Activated naive CD4-positive, alpha-beta T cell treated with anti-CD3 and anti-CD28 coated beads for 36 hours (primary cell): ENCODE measurements at regions not wholly inside any gene's neighbourhood (a gene's known extent, or its start where the extent isn't known, plus 50 kb on each side); places are given as distances from the start of the nearest gene placed in this dataset.
"Not testable (repeated sequence)": the region's sequence is repeated elsewhere in the genome, so short reads cannot be mapped to it uniquely, and the experiment has no call there.

Experiments
- CTCF ChIA-PET: fragments of 350-600 bp; sonication (Branson Sonifier 250); formaldehyde crosslinking; loops from one replicate; lab custom pipeline; 2021; ENCODE audit warnings: antibody characterized with exemption; lab: Charles Lee
- DNase-seq: peaks from one replicate; pipeline ENCODE4 v3.0.0-alpha.2; 2020
- H3K27ac Mint-ChIP-seq: one replicate; pipeline ENCODE4 v1.8.0; 2021; ENCODE audit warnings: mild to moderate bottlenecking, mixed read lengths
- H3K27me3 Mint-ChIP-seq: one replicate; pipeline ENCODE4 v1.8.0; 2021; ENCODE audit warnings: low read depth, mixed read lengths
- H3K36me3 Mint-ChIP-seq: one replicate; pipeline ENCODE4 v1.8.0; 2021; ENCODE audit warnings: low read depth, mixed read lengths
- H3K4me1 Mint-ChIP-seq: one replicate; pipeline ENCODE4 v1.8.0; 2021; ENCODE audit warnings: low read depth, mixed read lengths
- H3K4me3 Mint-ChIP-seq: one replicate; pipeline ENCODE4 v1.8.0; 2021; ENCODE audit warnings: mild to moderate bottlenecking, moderate library complexity, mixed read lengths
- H3K9me3 Mint-ChIP-seq: one replicate; pipeline ENCODE4 v1.8.0; 2021; ENCODE audit warnings: mixed read lengths
- intact Hi-C: fragments of 100-400 bp; cut with micrococcal nuclease; formaldehyde crosslinking; loops from one replicate; pipeline ENCODE4 v1.15.1; 2023

DNA sequence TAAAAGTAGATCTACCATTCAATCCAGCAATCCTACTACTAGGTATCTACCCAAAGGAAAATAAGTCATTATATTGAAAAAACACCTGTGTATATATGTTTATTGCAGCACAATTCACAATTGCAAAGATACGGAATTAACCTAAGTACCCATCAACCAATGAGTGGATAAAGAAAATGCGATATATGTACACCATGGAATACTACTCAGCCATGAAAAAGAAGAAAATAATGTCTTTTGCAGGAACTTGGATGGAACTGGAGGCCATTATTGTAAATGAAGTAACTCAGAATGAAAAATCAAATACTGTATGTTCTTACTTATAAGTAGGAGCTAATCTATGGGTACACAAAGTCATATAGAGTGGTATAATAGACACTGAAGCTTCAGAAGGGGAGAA lies 63.4 kb upstream of the PITX1 start:
- H3K4me1 Mint-ChIP-seq: no peaks in the 10 kb centered on the region

GRCh38 chr5:135095871-135096270 lies 61.8 kb upstream of the PITX1 start:
- H3K4me3 Mint-ChIP-seq: no peak overlapping the region
- no peaks in the 10 kb centered on the region for H3K27me3 Mint-ChIP-seq
- H3K27ac Mint-ChIP-seq: no peak overlapping the region
- no peaks in the 10 kb centered on the region for H3K4me1 Mint-ChIP-seq
- intact Hi-C loops: no loop called here
- no peaks in the 10 kb centered on the region for H3K9me3 Mint-ChIP-seq
- CTCF ChIA-PET: no interaction called here
- H3K36me3 Mint-ChIP-seq: no peaks in the 10 kb centered on the region
- no peak for DNase-seq

More for the DNA sequence above, 63.4 kb upstream of the PITX1 start:
- H3K4me3 Mint-ChIP-seq: no peak overlapping the region
- H3K9me3 Mint-ChIP-seq: no peaks in the 10 kb centered on the region
- H3K36me3 Mint-ChIP-seq: no peaks in the 10 kb centered on the region
- H3K27me3 Mint-ChIP-seq: no peaks in the 10 kb centered on the region
- H3K27ac Mint-ChIP-seq: no peak overlapping the region
- no peak for DNase-seq
- intact Hi-C loops: no loop called here
- CTCF ChIA-PET: no interaction called here

- Mint-ChIP-seq H3K9me3 (no peaks in the 10 kb centered on the region), H3K27ac (no peak overlapping the region), H3K36me3 (no peaks in the 10 kb centered on the region), H3K4me3 (no peak overlapping the region), H3K4me1 (no peaks in the 10 kb centered on the region), H3K27me3 (no peaks in the 10 kb centered on the region)
- intact Hi-C loops: no loop called here
- CTCF ChIA-PET: no interaction called here
- no peak for DNase-seq
Measured at GRCh38 chr5:135095052-135095715, 61.2 kb upstream of the PITX1 start.

- H3K9me3 Mint-ChIP-seq: no peaks in the 10 kb centered on the region
- no peak for DNase-seq
- intact Hi-C loops: no loop called here
- H3K27ac Mint-ChIP-seq: no peak overlapping the region
- H3K27me3 Mint-ChIP-seq: no peaks in the 10 kb centered on the region
- no peaks in the 10 kb centered on the region for H3K36me3 Mint-ChIP-seq
- no peak overlapping the region for H3K4me3 Mint-ChIP-seq
- H3K4me1 Mint-ChIP-seq: no peaks in the 10 kb centered on the region
- CTCF ChIA-PET: no interaction called here
Measured at GRCh38 chr5:135094339-135095051, 60.5 kb upstream of the PITX1 start.

DNA sequence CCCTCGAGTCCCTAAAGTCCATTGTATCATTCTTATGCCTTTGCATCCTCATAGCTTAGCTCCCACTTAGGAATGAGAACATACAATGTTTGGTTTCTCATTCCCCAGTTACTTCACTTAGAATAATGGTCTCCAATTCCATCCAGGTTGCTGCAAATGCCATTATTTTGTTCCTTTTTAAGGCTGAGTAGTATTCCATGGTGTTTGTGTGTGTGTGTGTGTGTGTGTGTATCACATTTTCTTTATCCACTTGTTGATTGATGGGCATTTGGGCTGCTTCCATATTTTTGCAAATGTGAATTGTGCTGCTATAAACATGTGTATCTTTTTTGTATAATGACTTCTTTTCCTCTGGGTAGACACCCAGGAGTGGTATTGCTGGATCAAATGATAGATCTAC lies 59.5 kb upstream of the PITX1 start:
- CTCF ChIA-PET, H3K36me3 Mint-ChIP-seq, H3K4me1 Mint-ChIP-seq, DNase-seq, H3K27me3 Mint-ChIP-seq, intact Hi-C loops, H3K9me3 Mint-ChIP-seq, H3K27ac Mint-ChIP-seq, H3K4me3 Mint-ChIP-seq: not testable (repeated sequence)

DNA sequence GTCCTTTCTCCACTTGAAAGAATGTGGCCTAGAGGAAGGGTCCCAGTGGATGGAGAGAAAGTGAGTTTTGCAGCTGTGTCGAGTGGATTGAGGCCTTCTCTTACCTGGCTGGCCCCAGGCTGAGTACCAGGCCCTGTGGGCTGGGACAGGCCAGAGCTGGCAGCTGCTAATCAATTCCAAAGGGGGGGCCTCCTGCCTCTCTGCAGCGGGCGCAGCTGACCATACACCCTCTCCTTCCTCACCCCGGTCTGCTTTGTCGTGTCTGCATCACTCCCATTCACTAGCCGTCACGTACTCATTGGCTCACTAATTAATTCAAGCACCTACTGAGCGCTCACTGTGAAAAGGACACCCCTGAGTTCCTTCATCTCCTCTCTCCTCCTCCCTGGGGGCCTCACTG lies 58.4 kb upstream of the PITX1 start:
- no peaks in the 10 kb centered on the region for H3K4me1 Mint-ChIP-seq
- peaks cover 10% of the 10 kb centered on the region for H3K27me3 Mint-ChIP-seq
- no peaks in the 10 kb centered on the region for H3K36me3 Mint-ChIP-seq
- CTCF ChIA-PET: no interaction called here
- DNase-seq: no peak
- H3K4me3 Mint-ChIP-seq: no peak overlapping the region
- no peaks in the 10 kb centered on the region for H3K9me3 Mint-ChIP-seq
- no peak overlapping the region for H3K27ac Mint-ChIP-seq
- intact Hi-C loops: no loop called here

- Mint-ChIP-seq H3K4me3 (no peak overlapping the region), H3K4me1 (no peaks in the 10 kb centered on the region)
- intact Hi-C loops: no loop called here
Measured at GRCh38 chr5:135091286-135091685, 57.3 kb upstream of the PITX1 start.

DNA sequence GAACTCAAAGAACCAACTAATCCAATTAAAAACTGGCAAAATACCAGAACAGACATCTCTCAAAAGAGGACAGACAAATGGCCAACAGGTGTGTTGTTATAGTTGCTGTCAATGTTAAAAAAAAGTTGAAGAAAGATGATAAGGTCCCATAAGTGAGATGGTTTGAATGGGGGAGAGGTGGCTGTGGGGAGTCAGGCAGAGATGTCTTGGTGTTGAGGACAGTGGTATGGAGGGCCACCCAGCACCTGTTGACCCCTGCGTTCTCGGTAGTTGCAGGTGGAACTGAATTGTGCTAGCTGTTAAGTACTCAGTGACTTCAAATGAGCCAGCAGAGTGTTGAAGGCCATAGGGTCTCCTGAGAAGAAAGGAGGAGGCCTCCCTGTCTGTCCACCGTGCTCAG lies 55.9 kb upstream of the PITX1 start:
- no peak overlapping the region for H3K27ac Mint-ChIP-seq
- H3K36me3 Mint-ChIP-seq: no peaks in the 10 kb centered on the region
- H3K4me1 Mint-ChIP-seq: no peaks in the 10 kb centered on the region
- CTCF ChIA-PET: no interaction called here
- no peak for DNase-seq
- no peak overlapping the region for H3K4me3 Mint-ChIP-seq
- H3K9me3 Mint-ChIP-seq: no peaks in the 10 kb centered on the region
- intact Hi-C loops: no loop called here
- H3K27me3 Mint-ChIP-seq: peaks cover 10% of the 10 kb centered on the region

More at GRCh38 chr5:135091286-135091685, 57.3 kb upstream of the PITX1 start:
- CTCF ChIA-PET: interaction anchor here (0.6 kb wide), 1 partner anchor 20 kb away, joined by 4 read pairs; no protein-coding TSS in a partner anchor
- no peaks in the 10 kb centered on the region for H3K36me3 Mint-ChIP-seq
- DNase-seq: no peak
- H3K27me3 Mint-ChIP-seq: peaks cover 10% of the 10 kb centered on the region
- no peak overlapping the region for H3K27ac Mint-ChIP-seq
- H3K9me3 Mint-ChIP-seq: no peaks in the 10 kb centered on the region

- no peak for DNase-seq
- Mint-ChIP-seq H3K27ac (no peak overlapping the region), H3K36me3 (no peaks in the 10 kb centered on the region), H3K4me1 (no peaks in the 10 kb centered on the region), H3K9me3 (no peaks in the 10 kb centered on the region), H3K27me3 (peaks cover 10% of the 10 kb centered on the region), H3K4me3 (no peak overlapping the region)
- intact Hi-C loops: no loop called here
- CTCF ChIA-PET: no interaction called here
Measured at GRCh38 chr5:135088911-135089310, 54.9 kb upstream of the PITX1 start.

GRCh38 chr5:135087950-135088349 lies 53.9 kb upstream of the PITX1 start:
- no peak overlapping the region for H3K4me3 Mint-ChIP-seq
- no peaks in the 10 kb centered on the region for H3K4me1 Mint-ChIP-seq
- CTCF ChIA-PET: no interaction called here
- no peaks in the 10 kb centered on the region for H3K36me3 Mint-ChIP-seq
- no peaks in the 10 kb centered on the region for H3K9me3 Mint-ChIP-seq
- no peak for DNase-seq
- peaks cover 10% of the 10 kb centered on the region for H3K27me3 Mint-ChIP-seq
- intact Hi-C loops: no loop called here
- H3K27ac Mint-ChIP-seq: no peak overlapping the region

GRCh38 chr5:135085936-135086725 lies 52.1 kb upstream of the PITX1 start:
- CTCF ChIA-PET: no interaction called here
- DNase-seq: no peak

DNA sequence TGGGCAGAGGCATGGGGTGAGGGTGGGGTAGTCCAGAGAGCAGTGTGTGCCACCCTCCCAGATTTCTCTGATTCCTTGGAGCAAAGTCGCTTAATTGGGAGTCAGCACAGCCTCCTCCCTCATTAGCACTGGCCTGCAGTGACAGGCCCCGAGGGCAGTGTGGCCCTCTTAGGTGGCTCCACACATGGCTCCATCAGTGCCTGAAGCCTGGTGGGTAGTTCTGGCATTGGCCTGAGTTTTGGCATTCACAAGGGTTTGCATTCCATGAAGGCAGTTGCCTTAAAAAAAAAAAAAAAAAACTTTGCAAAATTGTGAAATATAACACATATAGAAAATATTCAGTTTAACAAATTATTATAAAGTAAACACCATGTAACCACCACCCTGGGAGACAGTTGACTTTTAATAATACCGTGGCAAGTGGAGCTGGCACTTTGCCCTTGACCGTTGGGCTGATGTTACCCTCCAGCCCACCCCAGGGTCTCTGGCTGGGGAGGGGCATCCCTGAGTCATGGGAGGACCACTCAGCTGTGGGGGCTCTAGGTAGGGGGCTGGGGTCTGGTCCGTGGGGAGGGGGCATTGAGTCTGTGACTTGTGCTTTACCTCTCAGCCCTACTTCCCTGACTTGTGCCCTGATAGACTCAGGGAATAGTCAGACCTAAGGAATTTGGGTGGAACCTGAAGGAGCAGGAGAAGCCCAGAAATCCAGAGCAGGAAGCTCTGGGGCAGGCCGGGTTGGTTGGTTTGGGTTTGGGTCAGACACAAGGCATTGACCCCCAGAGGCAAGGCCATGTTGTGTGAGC lies 51.3 kb upstream of the PITX1 start:
- DNase-seq: no peak
- Mint-ChIP-seq H3K4me1 (no peaks in the 10 kb centered on the region), H3K36me3 (no peaks in the 10 kb centered on the region), H3K4me3 (no peak overlapping the region), H3K9me3 (peaks cover 1% of the 10 kb centered on the region), H3K27me3 (peaks cover 14% of the 10 kb centered on the region), H3K27ac (no peak overlapping the region)
- intact Hi-C loops: no loop called here
- CTCF ChIA-PET: no interaction called here

More at GRCh38 chr5:135085936-135086725, 52.1 kb upstream of the PITX1 start:
- Mint-ChIP-seq H3K27me3 (peaks cover 10% of the 10 kb centered on the region), H3K9me3 (peaks cover 1% of the 10 kb centered on the region), H3K4me1 (no peaks in the 10 kb centered on the region), H3K27ac (no peak overlapping the region), H3K36me3 (no peaks in the 10 kb centered on the region), H3K4me3 (no peak overlapping the region)
- intact Hi-C loops: no loop called here
